SK-N-SH (cell line): ENCODE measurements at regions not wholly inside any gene's neighbourhood (a gene's known extent, or its start where the extent isn't known, plus 50 kb on each side); places are given as distances from the start of the nearest gene placed in this dataset.

ENCODE experiments used
- CTCF ChIA-PET: fragments of 300-600, 350-600 bp; formaldehyde crosslinking; extraction: SDS; loops from one replicate; lab custom pipeline; 2021; lab: Yijun Ruan, JAX
- POLR2A ChIA-PET: fragments of 350-600 bp; sonication (Branson Sonifier 250); formaldehyde crosslinking; extraction: SDS; loops from one replicate; lab custom pipeline; 2020; ENCODE audit warnings: antibody characterized with exemption, inconsistent platforms; lab: Yijun Ruan, JAX
- DNase-seq: peaks from one replicate; pipeline ENCODE4 v3.0.0; 2012
- H2AFZ ChIP-seq: fragments of 200-600 bp; sonication (generic); 2 replicates; pipeline ENCODE4 v1.8.1; 2016; ENCODE audit warnings: antibody characterized with exemption, mild to moderate bottlenecking, low read depth
- H3F3A ChIP-seq: fragments of 200-600 bp; sonication (generic); replicated peaks from 2 replicates; pipeline ENCODE3; 2016; ENCODE audit warnings: antibody characterized with exemption, mild to moderate bottlenecking; ENCODE audit not compliant: insufficient read depth
- H3K27ac ChIP-seq, 2 experiments: fragments of 200-500 bp in 1 of 2; fragments of 200-600 bp in 1 of 2; sonication (Bioruptor generic) in 1 of 2; sonication (generic), shearing (Covaris generic) in 1 of 2; 2 replicates each; pipeline versions ENCODE4 v1.5.1 to v1.6.1; 2014 to 2016; ENCODE audit warnings: low read depth in 2 of 2, inconsistent platforms in 1 of 2, low read length in 1 of 2, mild to moderate bottlenecking in 1 of 2, mixed read lengths in 1 of 2
- H3K27me3 ChIP-seq: fragments of 200-600 bp; sonication (generic), shearing (Covaris generic); 2 replicates; pipeline ENCODE4 v1.6.1; 2016; ENCODE audit warnings: mixed run types; ENCODE audit not compliant: insufficient read depth
- H3K36me3 ChIP-seq, 2 experiments: fragments of 200-500 bp in 1 of 2; fragments of 200-600 bp in 1 of 2; sonication (Bioruptor generic) in 1 of 2; sonication (generic) in 1 of 2; replicated peaks in 1 of 2; 2 replicates each; pipeline versions ENCODE3 to v1.5.1; 2014 to 2016; ENCODE audit warnings: low read length in 1 of 2, mild to moderate bottlenecking in 1 of 2; ENCODE audit not compliant: insufficient read depth in 2 of 2, control insufficient read depth in 1 of 2
- H3K4me1 ChIP-seq, 2 experiments: fragments of 200-500 bp in 1 of 2; fragments of 200-600 bp in 1 of 2; sonication (Bioruptor generic) in 1 of 2; sonication (generic), shearing (Covaris generic) in 1 of 2; 2 replicates each; pipeline versions ENCODE4 v1.5.1 to v1.6.1; 2014 to 2016; ENCODE audit warnings: low read depth in 1 of 2, low read length in 1 of 2, mixed run types in 1 of 2; ENCODE audit not compliant: insufficient read depth in 2 of 2, control insufficient read depth in 1 of 2
- H3K4me2 ChIP-seq: fragments of 200-600 bp; sonication (generic), shearing (Covaris generic); 2 replicates; pipeline ENCODE4 v1.6.1; 2017; ENCODE audit warnings: mixed run types
- H3K4me3 ChIP-seq, 2 experiments: fragments of 200-500 bp in 1 of 2; fragments of 200-600 bp in 1 of 2; sonication (Bioruptor generic) in 1 of 2; sonication (generic), shearing (Covaris generic) in 1 of 2; 2 replicates each; pipeline versions ENCODE4 v1.5.1 to v1.8.1; 2014 to 2016; ENCODE audit warnings: low read depth in 2 of 2, inconsistent platforms in 1 of 2, low read length in 1 of 2, mild to moderate bottlenecking in 1 of 2, mixed read lengths in 1 of 2, moderate library complexity in 1 of 2
- H3K79me2 ChIP-seq: fragments of 200-600 bp; sonication (generic); 2 replicates; pipeline ENCODE4 v1.8.1; 2017; ENCODE audit warnings: mild to moderate bottlenecking; ENCODE audit not compliant: insufficient read depth
- H3K9ac ChIP-seq: fragments of 200-600 bp; sonication (generic); 2 replicates; pipeline ENCODE4 v1.6.1; 2017; ENCODE audit warnings: mixed run types
- H3K9me2 ChIP-seq: fragments of 200-600 bp; sonication (generic); 2 replicates; pipeline ENCODE4 v1.6.1; 2017; ENCODE audit warnings: mixed run types
- H3K9me3 ChIP-seq: fragments of 200-600 bp; sonication (generic); 2 replicates; pipeline ENCODE4 v1.6.1; 2017; ENCODE audit warnings: mixed run types, mild to moderate bottlenecking, moderate library complexity
- H4K20me1 ChIP-seq: fragments of 200-600 bp; sonication (generic); 2 replicates; pipeline ENCODE4 v1.6.1; 2017; ENCODE audit warnings: mild to moderate bottlenecking, mixed run types; ENCODE audit not compliant: insufficient read depth
- CHD2 ChIP-seq: fragments of 150-350 bp; IDR thresholded peaks from 2 replicates; pipeline ENCODE4 v1.6.1; 2018; ENCODE audit warnings: low read length; ENCODE audit not compliant: partially characterized antibody
- CTCF ChIP-seq: fragments of 200-600 bp; sonication (generic); IDR thresholded peaks from 2 replicates; pipeline ENCODE4 v1.6.1; 2017; ENCODE audit warnings: antibody characterized with exemption, mild to moderate bottlenecking, moderate library complexity
- ELF1 ChIP-seq: IDR thresholded peaks from 2 replicates; pipeline ENCODE4 v1.4.0; 2012
- EP300 ChIP-seq, 2 experiments: IDR thresholded peaks; 2 replicates each; pipeline versions ENCODE4 v1.4.0 to v1.6.1; 2012; ENCODE audit warnings: borderline replicate concordance in 1 of 2, low read depth in 1 of 2, low read length in 1 of 2
- FOSL2 ChIP-seq: IDR thresholded peaks from 2 replicates; pipeline ENCODE4 v1.4.0; 2012; ENCODE audit warnings: low read depth, mild to moderate bottlenecking, moderate library complexity, borderline replicate concordance
- GATA2 ChIP-seq: sonication (generic); formaldehyde crosslinking; IDR thresholded peaks from 2 replicates; pipeline ENCODE4 v1.5.0; 2020; ENCODE audit warnings: mild to moderate bottlenecking, missing genetic modification reagents
- JUND ChIP-seq: IDR thresholded peaks from 2 replicates; pipeline ENCODE4 v1.4.0; 2012
- MXI1 ChIP-seq: IDR thresholded peaks from 2 replicates; pipeline ENCODE4 v1.6.1; 2012; ENCODE audit warnings: mild to moderate bottlenecking, low read depth, low read length, improper control_type of control experiment
- NFIC ChIP-seq: IDR thresholded peaks from 2 replicates; pipeline ENCODE4 v1.4.0; 2012; ENCODE audit warnings: borderline replicate concordance
- NRF1 ChIP-seq: IDR thresholded peaks from 2 replicates; pipeline ENCODE4 v1.6.1; 2012; ENCODE audit warnings: low read depth, mild to moderate bottlenecking, low read length
- POLR2AphosphoS5 ChIP-seq: IDR thresholded peaks from 2 replicates; pipeline ENCODE4 v1.6.1; 2012; ENCODE audit warnings: low read depth, low read length
- RFX5 ChIP-seq: IDR thresholded peaks from 2 replicates; pipeline ENCODE4 v1.6.1; 2012; ENCODE audit warnings: mild to moderate bottlenecking, improper control_type of control experiment, low read length
- RXRA ChIP-seq: IDR thresholded peaks from 2 replicates; pipeline ENCODE4 v1.4.0; 2012; ENCODE audit warnings: low read depth, mild to moderate bottlenecking, borderline replicate concordance
- TCF12 ChIP-seq: IDR thresholded peaks from 2 replicates; pipeline ENCODE4 v1.4.0; 2012
- TEAD4 ChIP-seq: IDR thresholded peaks from 2 replicates; pipeline ENCODE4 v1.4.0; 2012; ENCODE audit warnings: mild to moderate bottlenecking, borderline replicate concordance; ENCODE audit not compliant: insufficient read depth
- USF1 ChIP-seq: IDR thresholded peaks from 2 replicates; pipeline ENCODE4 v1.4.0; 2012; ENCODE audit warnings: low read depth, borderline replicate concordance
- USF2 ChIP-seq: fragments of 150-350 bp; IDR thresholded peaks from 2 replicates; pipeline ENCODE4 v1.6.1; 2017; ENCODE audit warnings: antibody characterized with exemption, low read length, low read depth, borderline replicate concordance
- YY1 ChIP-seq: IDR thresholded peaks from 2 replicates; pipeline ENCODE4 v1.4.0; 2012; ENCODE audit warnings: low read depth, mild to moderate bottlenecking
- WGBS: methylation state at CpG from one replicate; pipeline ENCODE4 v1.1.6; 2017; ENCODE audit warnings: low lambda C conversion rate; 5-methylcytosine and 5-hydroxymethylcytosine counted together
- TF ChIP-seq, protein P1 (sequence below): IDR thresholded peaks from 2 replicates; pipeline ENCODE4; 2012

- DNase-seq, result no peak
- H3K27me3 ChIP-seq, result no peaks in the 10 kb centered on the region
- no peaks in the 10 kb centered on the region for H3K79me2 ChIP-seq
- no peak overlapping the region for H3K4me2 ChIP-seq
- no peak for TF ChIP-seq TEAD4
- no peak for TF ChIP-seq FOSL2
- no peak for TF ChIP-seq NFIC
- TF ChIP-seq GATA2 (CRISPR knock-in tag), result no peak
- no peak for TF ChIP-seq POLR2AphosphoS5
- no peak for TF ChIP-seq NRF1
- no peak for TF ChIP-seq USF1
- no peak for TF ChIP-seq USF2
- no peak for TF ChIP-seq CTCF
- TF ChIP-seq EP300 (IDR thresholded peaks at IDR 0.05; ENCODE audit: borderline replicate concordance in 1 of 2, low read depth in 1 of 2, low read length in 1 of 2), result no peak
- TF ChIP-seq, protein P1, sequence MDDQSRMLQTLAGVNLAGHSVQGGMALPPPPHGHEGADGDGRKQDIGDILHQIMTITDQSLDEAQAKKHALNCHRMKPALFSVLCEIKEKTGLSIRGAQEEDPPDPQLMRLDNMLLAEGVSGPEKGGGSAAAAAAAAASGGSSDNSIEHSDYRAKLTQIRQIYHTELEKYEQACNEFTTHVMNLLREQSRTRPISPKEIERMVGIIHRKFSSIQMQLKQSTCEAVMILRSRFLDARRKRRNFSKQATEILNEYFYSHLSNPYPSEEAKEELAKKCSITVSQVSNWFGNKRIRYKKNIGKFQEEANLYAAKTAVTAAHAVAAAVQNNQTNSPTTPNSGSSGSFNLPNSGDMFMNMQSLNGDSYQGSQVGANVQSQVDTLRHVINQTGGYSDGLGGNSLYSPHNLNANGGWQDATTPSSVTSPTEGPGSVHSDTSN, result no peak
- no peak for TF ChIP-seq MXI1
- TF ChIP-seq RXRA, result no peak
- no peak for TF ChIP-seq RFX5
- no peak for TF ChIP-seq CHD2
- TF ChIP-seq ELF1, result no peak
- TF ChIP-seq JUND, result no peak
- TF ChIP-seq YY1, result no peak
- no peak for TF ChIP-seq TCF12
- TF ChIP-seq, all 33 proteins: peak for 0
- Histone ChIP-seq H3K36me3 (no peaks in the 10 kb centered on the region), H3K4me1 (no peaks in the 10 kb centered on the region), H3K27ac (no peak overlapping the region), H3F3A (no peaks in the 10 kb centered on the region), H2AFZ (no peak overlapping the region), H3K9me2 (no peaks in the 10 kb centered on the region), H3K9me3 (no peaks in the 10 kb centered on the region), H3K4me3 (no peak overlapping the region), H4K20me1 (no peaks in the 10 kb centered on the region), H3K9ac (no peak overlapping the region)
- ChIA-PET POLR2A (no interaction called here), CTCF (no interaction called here)
- 61% methylated on average over 4 of the region's 4 CpGs for WGBS
These were observed 549.2 kb upstream of the CDH11 start for GRCh38 chr16:65671071-65671470.
